GM18517 (cell line): ENCODE measurements at regions not wholly inside any gene's neighbourhood (a gene's known extent, or its start where the extent isn't known, plus 50 kb on each side); places are given as distances from the start of the nearest gene placed in this dataset.
A peak's percentile ranks its signal among the peaks of the same experiment; 100 is the strongest.

ENCODE experiments used
- ATAC-seq: cut with Tn5 transposase; IDR thresholded peaks from one replicate; pipeline ENCODE4 v1.9.1; 2021; ENCODE audit warnings: mild to moderate bottlenecking, moderate library complexity; ENCODE audit not compliant: unreplicated experiment

- ATAC-seq = no peak
These were observed 121.3 kb upstream of the CHL1 start for GRCh38 chr3:75260-75659.

GRCh38 chr3:79542-79941 lies 117.0 kb upstream of the CHL1 start:
- ATAC-seq = no peak

GRCh38 chr3:82508-82907 lies 114.1 kb upstream of the CHL1 start:
- ATAC-seq = no peak

- ATAC-seq = no peak
These were observed 113.5 kb upstream of the CHL1 start for GRCh38 chr3:83096-83495.

GRCh38 chr3:85180-85579 lies 111.4 kb upstream of the CHL1 start:
- no peak for ATAC-seq

GRCh38 chr3:88267-88666 lies 108.3 kb upstream of the CHL1 start:
- no peak for ATAC-seq

- no peak for ATAC-seq
These were observed 102.8 kb upstream of the CHL1 start for GRCh38 chr3:93746-94145.

GRCh38 chr3:96259-96658 lies 100.3 kb upstream of the CHL1 start:
- no peak for ATAC-seq

- ATAC-seq = no peak
These were observed 98.9 kb upstream of the CHL1 start for GRCh38 chr3:97417-98258.

- ATAC-seq = no peak
These were observed 98.3 kb upstream of the CHL1 start for GRCh38 chr3:98259-98654.

GRCh38 chr3:99506-99905 lies 97.1 kb upstream of the CHL1 start:
- ATAC-seq = no peak

GRCh38 chr3:102484-102883 lies 94.1 kb upstream of the CHL1 start:
- no peak for ATAC-seq

GRCh38 chr3:103991-104390 lies 92.6 kb upstream of the CHL1 start:
- ATAC-seq = no peak

GRCh38 chr3:105585-105984 lies 91.0 kb upstream of the CHL1 start:
- no peak for ATAC-seq

- ATAC-seq = no peak
These were observed 89.9 kb upstream of the CHL1 start for GRCh38 chr3:106619-107018.

GRCh38 chr3:111143-112069 lies 85.2 kb upstream of the CHL1 start:
- ATAC-seq = peak; percentile 87

GRCh38 chr3:112773-113172 lies 83.8 kb upstream of the CHL1 start:
- ATAC-seq = no peak

GRCh38 chr3:118666-119065 lies 77.9 kb upstream of the CHL1 start:
- no peak for ATAC-seq

- ATAC-seq = no peak
These were observed 73.2 kb upstream of the CHL1 start for GRCh38 chr3:123341-123740.

GRCh38 chr3:124557-125179 lies 71.9 kb upstream of the CHL1 start:
- peak; percentile 71 for ATAC-seq

GRCh38 chr3:128515-129172 lies 67.9 kb upstream of the CHL1 start:
- ATAC-seq = no peak
